ENCODE measurements at regions not wholly inside any gene's neighbourhood (a gene's known extent, or its start where the extent isn't known, plus 50 kb on each side); places are given as distances from the start of the nearest gene placed in this dataset.

- Mint-ChIP-seq H3K4me1 (ENCODE audit: unreplicated experiment) (no peaks in the 10 kb centered on the region), H3K9me3 (ENCODE audit: unreplicated experiment) (peaks cover 20% of the 10 kb centered on the region), H3K36me3 (ENCODE audit: unreplicated experiment) (peaks cover 8% of the 10 kb centered on the region), H3K27ac (ENCODE audit: unreplicated experiment) (no peak overlapping the region), H3K27me3 (ENCODE audit: unreplicated experiment) (peaks cover 8% of the 10 kb centered on the region), H3K4me3 (ENCODE audit: unreplicated experiment) (no peak overlapping the region)
- TF ChIP-seq, protein P1, sequence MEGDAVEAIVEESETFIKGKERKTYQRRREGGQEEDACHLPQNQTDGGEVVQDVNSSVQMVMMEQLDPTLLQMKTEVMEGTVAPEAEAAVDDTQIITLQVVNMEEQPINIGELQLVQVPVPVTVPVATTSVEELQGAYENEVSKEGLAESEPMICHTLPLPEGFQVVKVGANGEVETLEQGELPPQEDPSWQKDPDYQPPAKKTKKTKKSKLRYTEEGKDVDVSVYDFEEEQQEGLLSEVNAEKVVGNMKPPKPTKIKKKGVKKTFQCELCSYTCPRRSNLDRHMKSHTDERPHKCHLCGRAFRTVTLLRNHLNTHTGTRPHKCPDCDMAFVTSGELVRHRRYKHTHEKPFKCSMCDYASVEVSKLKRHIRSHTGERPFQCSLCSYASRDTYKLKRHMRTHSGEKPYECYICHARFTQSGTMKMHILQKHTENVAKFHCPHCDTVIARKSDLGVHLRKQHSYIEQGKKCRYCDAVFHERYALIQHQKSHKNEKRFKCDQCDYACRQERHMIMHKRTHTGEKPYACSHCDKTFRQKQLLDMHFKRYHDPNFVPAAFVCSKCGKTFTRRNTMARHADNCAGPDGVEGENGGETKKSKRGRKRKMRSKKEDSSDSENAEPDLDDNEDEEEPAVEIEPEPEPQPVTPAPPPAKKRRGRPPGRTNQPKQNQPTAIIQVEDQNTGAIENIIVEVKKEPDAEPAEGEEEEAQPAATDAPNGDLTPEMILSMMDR (IDR thresholded peaks at IDR 0.05) = no peak
- no peak for DNase-seq (ENCODE audit: extremely low spot score, unreplicated experiment)
Measured at GRCh38 chr5:68060382-68060781, 155.2 kb upstream of the PIK3R1 start.

- no peak overlapping the region for H3K27ac Mint-ChIP-seq (ENCODE audit: unreplicated experiment)
- H3K27me3 Mint-ChIP-seq (ENCODE audit: unreplicated experiment) = peaks cover under 1% of the 10 kb centered on the region
Measured at GRCh38 chr5:68057191-68057590, 158.4 kb upstream of the PIK3R1 start.

GRCh38 chr5:68055686-68056085 lies 159.9 kb upstream of the PIK3R1 start:
- Mint-ChIP-seq H3K27ac (ENCODE audit: unreplicated experiment) (no peak overlapping the region), H3K4me3 (ENCODE audit: unreplicated experiment) (no peak overlapping the region), H3K36me3 (ENCODE audit: unreplicated experiment) (no peaks in the 10 kb centered on the region), H3K27me3 (ENCODE audit: unreplicated experiment) (no peaks in the 10 kb centered on the region), H3K4me1 (ENCODE audit: unreplicated experiment) (no peaks in the 10 kb centered on the region), H3K9me3 (ENCODE audit: unreplicated experiment) (peaks cover 6% of the 10 kb centered on the region)
- TF ChIP-seq, protein P1 (IDR thresholded peaks at IDR 0.05) = no peak
- no peak for DNase-seq (ENCODE audit: extremely low spot score, unreplicated experiment)

More at GRCh38 chr5:68057191-68057590, 158.4 kb upstream of the PIK3R1 start:
- Mint-ChIP-seq H3K36me3 (ENCODE audit: unreplicated experiment) (peaks cover 3% of the 10 kb centered on the region), H3K4me1 (ENCODE audit: unreplicated experiment) (no peaks in the 10 kb centered on the region), H3K9me3 (ENCODE audit: unreplicated experiment) (peaks cover 16% of the 10 kb centered on the region), H3K4me3 (ENCODE audit: unreplicated experiment) (no peak overlapping the region)
- DNase-seq (ENCODE audit: extremely low spot score, unreplicated experiment) = no peak
- TF ChIP-seq, protein P1 (IDR thresholded peaks at IDR 0.05) = no peak

DNA sequence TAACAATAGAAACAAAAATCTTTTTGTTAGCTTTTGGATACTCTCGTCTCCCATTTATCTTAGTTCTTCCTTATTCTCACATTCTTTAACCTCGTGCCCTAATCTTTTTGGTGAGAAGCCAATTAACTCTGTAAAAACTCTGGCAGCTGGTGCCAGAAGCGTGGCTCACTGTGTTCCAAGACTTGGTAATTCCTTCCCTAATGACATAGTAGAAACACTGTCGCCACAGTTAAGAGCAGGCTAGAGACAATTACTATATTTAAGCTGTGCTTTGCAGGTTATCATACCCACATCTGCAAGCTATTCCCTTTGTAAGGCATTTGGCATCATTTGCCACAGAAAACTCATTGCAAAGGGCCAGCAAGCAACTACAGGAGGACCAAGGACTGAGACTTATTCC lies 160.9 kb upstream of the PIK3R1 start:
- no peak overlapping the region for H3K27ac Mint-ChIP-seq (ENCODE audit: unreplicated experiment)
- H3K36me3 Mint-ChIP-seq (ENCODE audit: unreplicated experiment) = no peaks in the 10 kb centered on the region

GRCh38 chr5:68053202-68053601 lies 162.4 kb upstream of the PIK3R1 start:
- no peak overlapping the region for H3K4me3 Mint-ChIP-seq (ENCODE audit: unreplicated experiment)
- no peak for DNase-seq (ENCODE audit: extremely low spot score, unreplicated experiment)
- H3K9me3 Mint-ChIP-seq (ENCODE audit: unreplicated experiment) = peaks cover 16% of the 10 kb centered on the region
- no peak overlapping the region for H3K27ac Mint-ChIP-seq (ENCODE audit: unreplicated experiment)
- TF ChIP-seq, protein P1 (IDR thresholded peaks at IDR 0.05) = no peak
- no peaks in the 10 kb centered on the region for H3K27me3 Mint-ChIP-seq (ENCODE audit: unreplicated experiment)
- H3K4me1 Mint-ChIP-seq (ENCODE audit: unreplicated experiment) = no peaks in the 10 kb centered on the region
- peaks cover 5% of the 10 kb centered on the region for H3K36me3 Mint-ChIP-seq (ENCODE audit: unreplicated experiment)

More for the DNA sequence above, 160.9 kb upstream of the PIK3R1 start:
- TF ChIP-seq, protein P1 (IDR thresholded peaks at IDR 0.05) = no peak
- peaks cover 6% of the 10 kb centered on the region for H3K9me3 Mint-ChIP-seq (ENCODE audit: unreplicated experiment)
- H3K4me3 Mint-ChIP-seq (ENCODE audit: unreplicated experiment) = no peak overlapping the region
- DNase-seq (ENCODE audit: extremely low spot score, unreplicated experiment) = no peak
- H3K27me3 Mint-ChIP-seq (ENCODE audit: unreplicated experiment) = no peaks in the 10 kb centered on the region
- no peaks in the 10 kb centered on the region for H3K4me1 Mint-ChIP-seq (ENCODE audit: unreplicated experiment)

All from osteocyte (in vitro differentiated cells).